ENCODE measurements at regions not wholly inside any gene's neighbourhood (a gene's known extent, or its start where the extent isn't known, plus 50 kb on each side); places are given as distances from the start of the nearest gene placed in this dataset.
"Not testable (repeated sequence)": the region's sequence is repeated elsewhere in the genome, so short reads cannot be mapped to it uniquely, and the experiment has no call there.

DNA sequence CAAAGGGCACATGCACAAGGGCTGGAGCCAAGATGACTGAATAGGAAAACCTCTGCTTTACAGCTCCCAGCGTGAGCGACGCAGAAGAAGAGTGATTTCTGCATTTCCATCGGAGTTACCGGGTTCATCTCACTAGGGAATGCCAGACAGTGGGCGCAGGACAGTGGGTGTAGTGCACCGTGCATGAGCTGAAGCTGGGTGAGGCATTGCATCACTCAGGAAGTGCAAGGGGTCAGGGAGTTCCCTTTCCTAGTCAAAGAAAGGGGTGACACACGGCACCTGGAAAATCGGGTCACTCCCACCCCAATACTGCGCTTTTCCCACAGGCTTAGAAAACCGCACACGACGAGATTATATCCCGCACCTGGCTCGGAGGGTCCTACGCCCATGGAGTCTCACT, 64.5 kb upstream of the HTR1E start:
- not testable (repeated sequence) for DNase-seq

DNA sequence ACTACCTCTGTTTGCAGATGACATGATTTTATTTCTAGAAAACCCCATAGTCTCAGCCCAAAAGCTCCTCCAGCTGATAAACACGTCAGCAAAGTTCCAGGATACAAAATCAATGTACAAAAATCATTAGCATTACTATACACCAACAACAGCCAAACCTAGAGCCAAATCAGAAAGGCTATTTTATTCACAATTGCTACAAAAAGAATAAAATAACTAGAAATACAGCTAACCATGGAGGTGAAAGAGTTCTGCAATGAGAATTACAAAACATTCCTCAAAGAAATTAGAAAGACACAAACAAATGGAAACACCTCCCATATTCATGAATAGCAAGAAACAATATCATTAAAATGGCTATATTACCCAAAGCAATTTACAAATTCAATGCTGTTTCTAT, 65.6 kb upstream of the HTR1E start:
- DNase-seq = no peak

DNA sequence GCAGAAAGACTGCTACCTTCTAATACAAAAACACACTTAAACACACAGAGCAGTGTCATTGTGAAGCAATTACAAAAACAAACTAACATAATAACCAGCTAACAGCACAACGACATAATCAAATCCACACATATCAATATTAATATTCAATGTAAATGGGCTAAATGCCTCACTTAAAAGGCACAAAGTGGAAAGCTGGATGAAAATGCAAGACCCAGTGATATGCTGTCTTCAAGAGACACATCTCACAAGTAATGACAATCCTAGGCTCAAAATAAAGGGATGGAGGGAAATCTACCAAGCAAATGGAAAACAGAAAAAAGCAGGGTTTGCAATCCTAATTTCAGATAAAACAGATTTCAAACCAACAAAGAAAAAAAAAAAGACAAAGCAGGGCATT, 67.8 kb upstream of the HTR1E start:
- no peak for DNase-seq

DNA sequence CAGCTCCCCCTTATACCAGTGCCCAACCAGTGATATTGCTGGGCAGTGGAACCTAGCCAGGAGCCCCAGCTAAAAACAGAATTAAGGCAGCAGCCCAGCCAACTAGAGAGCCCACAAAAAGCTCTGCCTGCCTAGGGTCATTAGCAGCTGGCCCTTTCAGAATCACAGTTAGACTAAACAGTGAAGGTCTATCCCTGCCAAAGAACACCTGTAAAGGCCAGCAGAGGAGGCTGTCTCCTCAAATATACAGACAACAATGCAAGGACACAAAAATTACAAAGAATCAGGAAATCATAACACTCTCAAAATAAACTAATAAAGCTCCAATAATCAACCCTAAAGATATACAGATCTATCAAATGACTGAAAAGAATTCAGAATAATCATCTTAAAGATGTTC, 77.8 kb upstream of the HTR1E start:
- no peak for DNase-seq

DNA sequence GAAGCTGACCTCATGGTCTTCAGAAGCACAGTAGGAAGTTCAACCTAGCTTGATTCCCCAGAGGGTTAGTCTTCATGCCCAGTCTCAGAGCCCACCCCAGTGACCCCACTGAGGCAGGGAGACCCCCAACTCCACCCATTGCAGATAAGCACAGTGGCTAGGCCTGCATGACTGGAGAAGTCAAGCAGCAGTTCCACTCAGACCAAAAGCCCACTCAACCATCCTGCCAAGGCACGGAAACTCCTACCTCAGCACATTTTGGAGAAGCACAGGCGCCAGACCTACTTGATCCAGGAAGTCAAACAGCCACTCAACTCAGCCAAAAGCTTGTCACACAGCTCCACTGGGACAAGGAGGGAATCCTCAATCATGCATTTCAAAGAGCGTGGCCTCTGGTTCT, 78.4 kb upstream of the HTR1E start:
- DNase-seq = no peak

DNA sequence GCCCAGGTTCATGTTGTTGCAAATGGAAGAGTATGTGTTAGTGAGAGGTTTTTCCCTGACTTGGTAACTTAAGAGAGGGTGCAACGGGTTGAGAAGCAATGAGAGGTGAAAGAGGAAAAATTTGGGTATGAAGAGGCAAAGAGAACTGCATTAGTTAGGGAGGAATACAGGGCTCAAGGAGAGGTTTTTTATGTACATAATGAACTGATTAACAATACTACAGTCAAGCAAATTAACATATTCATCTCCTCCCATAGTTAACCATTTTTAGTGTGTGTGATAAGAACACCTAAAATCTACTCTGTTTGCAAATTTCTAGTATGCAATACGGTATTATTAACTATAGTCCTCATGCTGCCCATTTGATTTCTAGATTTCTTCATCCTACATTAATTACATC, 79.5 kb upstream of the HTR1E start:
- DNase-seq = no peak

DNA sequence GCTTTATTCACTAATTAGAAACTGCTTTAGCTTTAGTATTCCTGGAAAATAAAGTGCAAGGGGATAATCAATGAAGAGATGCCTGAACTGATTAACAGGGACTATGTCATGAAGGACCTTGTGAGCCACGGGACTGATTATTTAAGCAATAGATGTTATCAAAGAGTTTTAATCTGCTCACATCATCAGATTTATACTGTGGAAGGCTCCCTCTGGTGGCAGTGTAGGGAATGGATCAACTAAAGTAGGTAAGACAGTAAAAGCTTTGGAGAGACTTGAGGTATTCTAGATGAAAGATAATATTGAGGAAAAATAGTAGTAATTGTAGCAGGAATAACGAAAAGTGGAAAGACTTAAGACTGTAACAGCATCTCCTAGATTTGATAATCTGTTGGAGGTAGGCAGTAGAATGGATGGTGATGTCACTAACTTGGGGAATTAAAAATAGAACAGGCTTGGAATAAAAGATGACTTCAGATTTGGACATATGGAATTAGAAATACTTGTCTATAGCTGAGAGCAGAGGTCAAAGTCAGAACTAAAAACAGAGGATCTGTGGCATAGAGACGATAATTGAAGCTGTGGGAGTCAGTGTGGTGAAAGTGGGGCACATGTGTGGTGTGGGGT, 80.3 kb upstream of the HTR1E start:
- DNase-seq = no peak

DNA sequence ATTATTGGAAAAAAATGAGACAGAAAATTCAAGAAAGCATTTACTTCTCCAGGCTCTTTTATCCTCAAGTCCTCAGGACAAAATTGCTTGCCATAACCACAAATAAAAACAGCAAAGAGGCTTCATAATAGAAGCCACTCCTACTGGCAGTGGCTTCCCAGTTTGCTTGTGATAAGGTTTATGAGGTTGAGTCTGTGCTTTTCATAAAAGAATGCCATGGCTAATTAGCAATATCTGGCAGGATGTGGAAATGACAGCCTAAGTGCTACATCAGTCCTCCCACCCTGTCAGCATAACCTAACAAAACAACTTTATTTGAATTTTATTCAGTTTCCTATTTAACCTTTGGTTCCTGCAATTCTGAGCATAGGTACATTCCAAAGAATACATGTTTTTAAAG, 80.9 kb upstream of the HTR1E start:
- DNase-seq = no peak

DNA sequence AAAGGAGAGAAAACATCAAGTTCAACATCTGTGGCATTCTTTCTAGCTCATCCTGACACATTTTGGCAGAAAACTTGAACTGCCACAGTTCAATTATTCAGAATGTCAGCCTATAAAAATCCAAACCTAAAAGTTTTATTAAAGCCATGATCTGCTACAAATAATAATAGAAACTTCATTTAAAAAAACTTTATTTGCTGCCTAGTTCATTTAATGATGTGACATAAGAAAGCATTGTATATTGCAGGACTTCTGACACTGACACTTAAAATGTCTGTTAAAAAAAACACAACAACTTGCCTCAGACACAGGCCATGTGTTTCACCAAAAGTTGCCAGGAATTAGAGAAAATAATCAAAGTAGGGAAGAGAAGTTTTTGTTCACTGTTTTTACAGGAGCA, 88.3 kb upstream of the HTR1E start:
- DNase-seq = no peak

DNA sequence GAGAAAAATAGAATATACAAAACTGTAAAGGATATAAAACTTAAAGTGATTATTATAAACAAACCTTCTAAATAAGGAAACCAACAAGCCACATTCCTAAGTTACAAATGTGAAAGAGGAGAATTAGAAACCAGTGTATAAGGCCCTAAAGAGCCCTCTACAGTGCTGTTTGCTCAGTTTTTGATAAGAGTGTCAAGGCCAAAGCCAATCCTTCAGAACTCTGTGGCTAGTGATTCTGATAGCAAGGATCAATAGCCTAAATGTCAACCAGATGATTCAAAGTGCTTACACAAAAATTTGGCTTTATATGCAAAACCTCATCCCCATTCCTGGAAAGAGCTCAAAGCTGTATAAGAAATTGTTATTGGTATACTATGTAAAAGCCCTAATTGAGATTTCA, 104.6 kb upstream of the HTR1E start:
- DNase-seq = no peak

DNA sequence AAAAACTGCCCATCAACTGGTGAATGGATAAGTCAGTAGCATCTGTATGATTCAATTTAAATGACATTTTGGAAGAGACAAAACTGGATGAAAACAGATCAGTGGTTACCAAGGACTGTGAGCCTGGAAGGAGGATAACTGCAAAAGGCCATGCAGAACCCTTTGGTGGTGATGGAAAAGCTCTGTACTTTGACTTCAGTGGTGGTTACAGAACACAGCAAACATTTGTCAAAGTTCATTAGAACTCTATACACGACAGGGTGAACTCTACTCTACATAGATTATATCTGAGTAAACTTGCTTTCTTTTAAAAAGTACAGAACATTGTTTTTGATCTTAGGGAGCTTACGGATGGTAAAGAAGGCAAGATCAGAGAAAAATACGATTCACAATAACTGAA, 111.9 kb upstream of the HTR1E start:
- no peak for DNase-seq

DNA sequence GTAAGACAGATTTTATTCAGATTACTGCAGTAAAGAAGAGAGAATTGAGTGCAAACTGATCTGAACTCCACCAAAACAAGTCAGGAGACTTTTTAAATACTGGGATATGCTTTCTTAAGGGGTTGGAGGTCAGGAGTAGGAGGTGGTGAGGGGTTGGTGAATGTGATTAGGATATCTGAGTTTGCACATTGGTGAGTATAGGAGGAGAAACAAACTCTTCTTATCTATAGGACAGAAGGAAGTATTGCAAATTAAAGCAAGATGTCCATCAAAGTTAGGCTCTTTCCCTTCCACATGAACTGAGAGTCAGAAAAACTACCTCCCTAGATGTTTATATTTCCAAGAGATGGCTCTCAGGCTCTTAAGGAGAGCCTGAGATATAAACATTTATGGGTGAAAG, 114.6 kb upstream of the HTR1E start:
- DNase-seq = no peak

DNA sequence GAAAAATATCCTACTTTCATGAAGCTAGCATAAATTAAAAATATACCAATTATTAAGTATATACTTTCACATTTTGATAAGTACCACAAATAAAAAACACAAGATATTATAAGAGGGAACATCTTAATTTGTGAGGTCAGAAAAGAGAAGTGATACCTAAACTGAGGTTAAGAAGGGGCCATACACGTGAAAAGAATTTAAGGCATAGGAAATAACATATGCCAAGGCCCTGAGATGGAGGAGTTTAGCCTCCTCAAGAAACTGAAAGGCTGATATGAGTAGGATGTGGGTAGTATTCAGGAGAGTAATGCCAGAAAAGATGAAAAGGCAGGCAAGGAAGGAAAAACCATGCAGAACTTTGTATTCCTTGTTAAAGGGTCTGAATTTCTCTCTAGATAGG, 116.6 kb upstream of the HTR1E start:
- DNase-seq = no peak

DNA sequence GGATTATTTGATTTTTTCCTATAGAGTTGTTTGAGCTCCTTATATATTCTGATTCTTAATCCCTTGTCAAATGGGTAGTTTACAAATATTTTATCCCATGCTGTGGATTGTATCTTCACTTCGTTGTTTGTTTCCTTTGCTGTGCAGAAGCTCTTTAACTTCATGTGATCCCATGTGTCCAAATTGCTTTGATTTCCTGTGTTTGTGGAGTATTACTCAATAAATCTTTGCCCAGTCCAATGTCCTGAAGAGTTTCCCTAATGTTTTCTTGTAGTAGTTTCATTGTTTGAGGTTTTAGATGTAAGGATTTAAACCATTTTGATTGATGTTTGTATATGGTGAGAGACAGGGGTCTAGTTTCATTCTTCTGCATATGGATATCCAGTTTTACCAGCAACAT, 143.7 kb upstream of the HTR1E start:
- no peak for DNase-seq

DNA sequence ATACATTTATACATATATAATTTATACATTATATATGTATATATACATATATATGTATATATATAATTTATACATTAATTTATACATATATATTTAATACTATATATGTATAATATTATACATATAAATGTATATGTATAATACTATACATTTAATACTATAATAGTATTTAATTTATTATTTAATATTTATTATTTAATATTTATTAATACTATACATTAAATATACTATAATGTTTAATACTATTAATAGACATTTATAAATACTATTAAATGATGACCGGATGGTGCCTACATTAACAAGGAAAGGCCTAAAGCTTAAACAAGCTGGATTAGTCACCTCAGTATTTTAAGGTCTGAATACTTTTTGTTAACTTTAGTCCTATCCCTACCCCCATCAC, 145.9 kb upstream of the HTR1E start:
- no peak for DNase-seq

DNA sequence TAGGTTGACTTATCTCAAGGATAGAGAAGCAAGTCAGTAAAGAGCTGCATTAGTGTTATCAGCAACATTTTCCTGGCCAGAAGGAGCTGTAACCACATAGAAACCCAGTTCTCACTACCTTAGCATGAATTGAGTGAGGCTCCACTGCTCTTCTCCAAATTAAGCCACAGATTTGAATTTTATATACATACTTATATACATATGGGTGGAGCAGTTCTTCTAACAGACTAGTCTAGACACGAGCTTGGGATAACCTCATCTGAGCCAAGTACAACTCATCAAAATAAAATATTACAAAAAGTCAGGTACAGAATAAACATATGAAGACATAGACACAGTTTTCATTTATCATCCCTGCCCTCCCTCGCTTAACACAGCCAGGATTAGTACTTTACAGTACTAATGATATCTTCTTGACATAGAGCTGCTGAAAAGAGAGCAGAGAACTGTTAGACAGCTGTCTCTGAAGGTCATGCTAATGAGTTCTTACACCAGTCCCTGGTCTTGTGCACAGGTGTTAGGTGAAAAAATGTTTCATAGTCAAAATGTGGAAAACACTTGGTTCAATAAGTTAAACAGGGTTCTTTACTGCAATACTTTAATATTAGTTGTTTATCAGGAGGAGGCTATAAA, 147.4 kb upstream of the HTR1E start:
- no peak for DNase-seq

DNA sequence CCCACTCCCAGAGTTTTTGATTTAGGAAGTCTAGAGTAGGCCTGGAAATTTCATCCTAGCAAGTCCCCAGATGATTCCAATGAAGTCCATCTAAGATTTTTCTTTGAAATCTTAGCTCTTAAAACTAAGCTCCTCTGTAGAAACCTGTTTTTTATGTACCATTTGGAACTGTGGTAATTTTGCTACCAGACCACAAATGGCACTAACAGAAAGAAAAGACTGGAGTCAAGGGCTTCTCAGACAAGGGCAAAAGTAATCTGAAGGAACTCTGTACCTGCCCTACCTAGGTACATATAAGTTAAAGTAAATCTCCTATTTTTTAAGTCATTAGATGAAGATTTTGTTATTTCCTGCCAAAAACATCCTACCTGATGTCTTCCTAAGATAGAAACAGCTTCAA, 155.0 kb upstream of the HTR1E start:
- no peak for DNase-seq

DNA sequence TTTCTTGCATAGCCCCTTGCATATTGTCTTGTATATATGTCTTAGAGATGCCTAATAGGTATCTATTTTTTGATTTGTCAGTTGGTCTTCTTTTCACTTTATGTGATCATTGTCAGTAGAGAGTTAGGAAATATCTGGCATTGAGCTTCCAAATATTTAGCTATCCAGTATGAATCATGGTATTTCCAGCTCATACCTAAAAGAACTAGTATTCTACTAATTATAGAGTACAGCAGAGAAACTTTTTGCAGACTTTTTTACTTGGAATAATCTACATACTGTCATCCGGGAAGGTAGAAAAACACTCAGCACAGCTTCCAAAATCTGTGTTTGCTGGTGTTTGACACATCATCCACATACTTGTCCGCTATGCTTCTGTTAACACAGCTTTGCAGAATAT, 156.4 kb upstream of the HTR1E start:
- DNase-seq = no peak

DNA sequence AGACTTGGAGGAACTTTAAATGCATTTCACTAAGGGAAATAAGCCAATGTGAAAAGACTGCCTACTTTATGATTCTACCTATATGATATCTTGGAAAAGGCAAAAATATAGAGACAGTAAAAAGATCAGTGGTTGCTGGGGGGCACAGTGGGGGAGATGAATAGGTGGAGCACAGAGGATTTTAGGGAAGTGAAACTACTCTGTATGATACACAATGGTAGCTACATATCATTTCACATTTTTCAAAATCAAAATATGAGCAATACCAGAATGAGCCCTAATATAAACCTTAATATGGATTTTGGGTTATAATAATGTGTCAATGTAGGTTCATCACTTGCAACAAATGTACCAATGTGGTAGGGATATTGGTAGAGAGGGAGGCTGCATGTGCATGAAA, 161.4 kb upstream of the HTR1E start:
- no peak for DNase-seq

DNA sequence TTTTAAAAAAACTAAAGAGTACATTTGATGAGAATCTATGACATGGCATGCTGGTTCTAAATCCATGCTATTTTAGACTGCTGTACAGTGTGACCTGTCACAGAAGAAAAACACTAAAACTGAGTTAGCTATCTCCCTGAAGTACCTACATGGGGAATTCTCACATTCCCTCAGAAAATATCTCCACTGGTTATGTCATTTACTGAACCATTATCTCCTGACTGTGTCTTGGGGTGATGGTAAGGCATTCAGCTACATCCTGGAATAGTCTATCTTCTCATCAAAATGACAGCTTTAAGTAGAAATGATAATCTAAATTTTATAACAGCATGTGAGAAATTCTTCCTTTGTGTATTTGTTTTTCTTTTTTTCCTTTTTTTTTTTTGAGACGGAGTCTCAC, 172.1 kb upstream of the HTR1E start:
- DNase-seq = no peak

DNA sequence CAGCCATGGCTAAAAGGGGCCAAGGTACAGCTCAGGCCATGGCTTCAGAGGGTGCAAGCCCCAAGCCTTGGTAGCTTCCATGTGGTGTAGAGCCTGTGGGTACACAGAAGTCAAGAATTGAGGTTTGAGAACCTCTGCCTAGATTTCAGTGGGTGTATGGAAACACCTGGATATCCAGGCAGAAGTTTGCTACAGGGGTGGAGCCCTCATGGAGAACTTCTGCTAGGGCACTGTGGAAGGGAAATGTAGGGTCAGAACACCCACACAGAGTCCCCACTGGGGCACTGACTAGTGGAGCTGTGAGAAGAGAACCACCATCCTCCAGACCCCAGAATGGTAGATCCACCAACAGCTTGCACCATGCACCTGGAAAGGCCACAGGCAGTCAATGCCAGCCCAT, 177.4 kb upstream of the HTR1E start:
- DNase-seq = not testable (repeated sequence)

DNA sequence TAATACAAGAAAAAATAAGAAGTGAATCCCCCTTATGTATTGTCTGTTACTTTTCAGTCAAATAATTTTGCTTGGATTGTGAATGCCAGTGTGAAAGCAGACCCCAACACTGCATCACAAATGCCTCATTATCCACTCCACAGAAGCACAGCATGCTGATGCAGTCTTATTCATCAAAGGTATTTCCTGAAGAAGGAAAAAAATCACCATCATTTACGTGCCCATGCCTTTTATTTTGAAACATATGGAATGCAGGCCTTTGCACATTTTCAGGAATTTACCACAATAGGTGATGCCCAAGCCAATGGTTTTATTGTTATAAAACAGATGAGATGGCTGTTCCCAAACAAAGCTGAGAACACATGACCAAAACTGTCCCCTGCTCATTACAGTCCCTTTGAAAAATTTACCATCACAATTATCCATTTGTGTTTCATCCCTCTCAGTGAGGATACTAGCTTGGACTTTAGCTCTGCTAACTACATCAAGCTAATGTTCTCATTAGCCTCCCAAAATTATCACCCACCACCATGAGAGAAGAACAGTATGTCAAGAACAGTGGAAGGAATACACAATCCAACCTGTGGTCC, 180.6 kb upstream of the HTR1E start:
- DNase-seq = no peak

DNA sequence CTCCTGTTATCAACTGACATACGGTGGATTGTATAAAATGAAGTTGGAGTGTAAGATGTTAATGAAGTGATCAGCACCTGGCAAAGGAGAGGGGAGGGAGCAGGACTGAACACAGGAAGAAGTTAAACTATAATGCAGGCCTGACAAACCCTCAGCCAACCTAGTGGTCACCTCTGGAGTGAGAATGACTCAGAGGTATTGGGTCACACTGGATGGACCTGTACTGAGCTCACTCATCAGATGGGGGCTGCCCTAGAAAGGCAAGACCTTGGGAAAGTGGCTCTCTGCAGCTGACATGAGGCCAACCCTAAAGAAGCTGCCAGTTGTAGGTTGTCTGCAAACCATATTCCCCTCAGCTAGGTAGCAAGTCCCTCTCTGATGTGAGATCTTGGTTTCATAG, 193.3 kb upstream of the HTR1E start:
- no peak for DNase-seq

DNA sequence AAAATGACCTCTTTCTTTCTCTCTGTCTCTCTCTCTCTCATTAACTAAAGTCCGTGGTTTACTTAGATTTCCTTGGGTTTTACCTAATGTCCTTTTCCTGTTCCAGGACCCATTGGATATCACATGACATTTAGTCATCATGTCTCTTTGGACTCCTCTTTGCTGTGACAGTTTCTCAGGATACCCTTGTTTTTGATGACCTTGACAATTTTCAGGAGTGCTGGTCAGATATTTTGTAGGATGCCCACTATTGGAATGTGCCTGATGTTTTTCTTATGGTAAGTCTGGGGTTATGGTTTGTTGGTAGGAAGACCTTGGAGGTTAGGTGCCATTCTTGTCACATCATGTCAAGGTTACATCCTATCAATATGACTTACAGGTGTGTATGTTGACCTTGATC, 199.2 kb upstream of the HTR1E start:
- no peak for DNase-seq

DNA sequence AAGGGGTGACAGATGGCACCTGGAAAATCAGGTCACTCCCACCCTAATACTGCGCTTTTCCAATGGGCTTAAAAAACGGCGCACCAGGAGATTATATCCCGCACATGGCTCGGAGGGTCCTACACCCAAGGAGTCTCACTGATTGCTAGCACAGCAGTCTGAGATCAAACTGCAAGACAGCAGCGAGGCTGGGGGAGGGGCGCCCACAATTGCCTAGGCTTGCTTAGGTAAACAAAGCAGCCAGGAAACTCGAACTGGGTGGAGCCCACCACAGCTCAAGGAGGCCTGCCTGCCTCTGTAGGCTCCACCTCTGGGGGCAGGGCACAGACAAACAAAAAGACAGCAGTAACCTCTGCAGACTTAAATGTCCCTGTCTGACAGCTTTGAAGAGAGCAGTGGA, 205.7 kb upstream of the HTR1E start:
- not testable (repeated sequence) for DNase-seq

All from cerebellar nuclear complex (tissue), 1 donor.